Endothelial cell of umbilical vein (primary cell): ENCODE measurements at regions not wholly inside any gene's neighbourhood (a gene's known extent, or its start where the extent isn't known, plus 50 kb on each side); places are given as distances from the start of the nearest gene placed in this dataset.

Source experiments
- BruUV-seq: library from RNA; stranded (reverse); fragments of 400-500 nt; replicated peaks from 2 replicates; lab custom pipeline; 2021; lab: Mats Ljungman, UMichigan
- CTCF ChIA-PET: fragments of 300-600, 350-600 bp; sonication (Branson Sonifier 250); formaldehyde crosslinking; loops from one replicate; lab custom pipeline; 2021; ENCODE audit warnings: antibody characterized with exemption, inconsistent platforms; lab: Charles Lee
- POLR2A ChIA-PET: fragments of 300-600, 350-600 bp; sonication (Branson Sonifier 250); formaldehyde crosslinking; loops from one replicate; lab custom pipeline; 2021; ENCODE audit warnings: antibody characterized with exemption, inconsistent platforms; lab: Charles Lee
- DNase-seq: peaks from one replicate; pipeline ENCODE4 v3.0.0-alpha.2; 2011; ENCODE audit warnings: low read depth, low spot score
- FAIRE-seq: peaks from 2 replicates; lab custom pipeline; 2011; peaks lifted over from hg19 to GRCh38; lab: Jason Lieb, UNC
- H2AFZ ChIP-seq: 2 replicates; pipeline ENCODE4 v1.6.0; 2012; ENCODE audit warnings: low read depth, low read length, control low read depth, inconsistent platforms
- H3K27ac ChIP-seq: 2 replicates; pipeline ENCODE4 v1.5.1; 2011; ENCODE audit warnings: low read depth, mild to moderate bottlenecking, control low read depth, low read length, moderate library complexity; ENCODE audit not compliant: insufficient read depth
- H3K27me3 ChIP-seq, 2 experiments: 2 replicates each; pipeline versions ENCODE4 v1.6.0 to v1.6.1; 2011; ENCODE audit warnings: low read length in 2 of 2, mixed read lengths in 1 of 2; ENCODE audit not compliant: control insufficient read depth in 2 of 2, insufficient read depth in 2 of 2
- H3K36me3 ChIP-seq, 2 experiments: 2 replicates in 1 of 2; 3 replicates in 1 of 2; pipeline ENCODE4 v1.5.1; 2011; ENCODE audit warnings: low read length in 2 of 2, mild to moderate bottlenecking in 1 of 2, moderate library complexity in 1 of 2; ENCODE audit not compliant: control insufficient read depth in 2 of 2, insufficient read depth in 2 of 2; ENCODE audit errors: extremely low read depth in 1 of 2
- H3K4me1 ChIP-seq: 3 replicates; pipeline ENCODE4 v1.5.1; 2011; ENCODE audit warnings: mild to moderate bottlenecking, low read length; ENCODE audit not compliant: control insufficient read depth, insufficient read depth; ENCODE audit errors: extremely low read depth
- H3K4me2 ChIP-seq: 2 replicates; pipeline ENCODE4 v1.6.1; 2011; ENCODE audit warnings: low read length, control low read depth, mixed read lengths; ENCODE audit not compliant: insufficient read depth
- H3K4me3 ChIP-seq, 3 experiments: fragments of 200-600 bp in 1 of 3; sonication (generic), shearing (Covaris generic) in 1 of 3; replicated peaks in 1 of 3; 2 replicates each; pipeline ENCODE4 v1.5.1; 2011 to 2016; ENCODE audit warnings: control low read depth in 3 of 3, low read length in 3 of 3, mild to moderate bottlenecking in 2 of 3, inconsistent platforms in 1 of 3, low read depth in 1 of 3, moderate library complexity in 1 of 3; ENCODE audit not compliant: insufficient read depth in 1 of 3
- H3K79me2 ChIP-seq: 2 replicates; pipeline ENCODE4 v1.6.0; 2012; ENCODE audit warnings: low read length, inconsistent platforms; ENCODE audit not compliant: control insufficient read depth, insufficient read depth
- H3K9ac ChIP-seq: replicated peaks from 2 replicates; pipeline ENCODE3; 2011; ENCODE audit warnings: low read length, control low read depth; ENCODE audit not compliant: insufficient read depth; ENCODE audit errors: extremely low read depth
- H3K9me1 ChIP-seq: replicated peaks from 3 replicates; pipeline ENCODE4 v1.6.0; 2011; ENCODE audit warnings: mild to moderate bottlenecking, low read length; ENCODE audit not compliant: control insufficient read depth, insufficient read depth; ENCODE audit errors: extremely low read depth
- H3K9me3 ChIP-seq: replicated peaks from 2 replicates; pipeline ENCODE4 v1.5.1; 2012; ENCODE audit warnings: low read length, inconsistent platforms; ENCODE audit not compliant: control insufficient read depth, insufficient read depth
- H4K20me1 ChIP-seq: replicated peaks from 2 replicates; pipeline ENCODE3; 2011; ENCODE audit warnings: mild to moderate bottlenecking, low read length; ENCODE audit not compliant: control insufficient read depth, insufficient read depth; ENCODE audit errors: extremely low read depth
- CTCF ChIP-seq, 2 donors: IDR thresholded peaks; 1 replicate in 1 of 2; 2 replicates in 1 of 2; pipeline ENCODE4 v1.5.1; 2011; ENCODE audit warnings: low read length in 2 of 2, mild to moderate bottlenecking in 2 of 2, moderate library complexity in 2 of 2, control low read depth in 1 of 2, inconsistent platforms in 1 of 2, low read depth in 1 of 2; ENCODE audit not compliant: insufficient read depth in 1 of 2; ENCODE audit errors: extremely low read depth in 1 of 2
- EZH2 ChIP-seq: IDR thresholded peaks from 2 replicates; pipeline ENCODE4 v1.6.1; 2012; ENCODE audit warnings: borderline replicate concordance, low read depth, mild to moderate bottlenecking, moderate library complexity, low read length, inconsistent platforms; ENCODE audit not compliant: severe bottlenecking
- FOS ChIP-seq: IDR thresholded peaks from 2 replicates; pipeline ENCODE4 v1.6.1; 2011; ENCODE audit warnings: mild to moderate bottlenecking, low read length, moderate library complexity, borderline replicate concordance; ENCODE audit not compliant: insufficient read depth
- GATA2 ChIP-seq: IDR thresholded peaks from 2 replicates; pipeline ENCODE4 v1.7.0; 2011; ENCODE audit warnings: low read depth, mild to moderate bottlenecking, moderate library complexity, mixed read lengths, low read length; ENCODE audit not compliant: insufficient read length, insufficient read depth
- JUN ChIP-seq: IDR thresholded peaks from 2 replicates; pipeline ENCODE4 v1.6.1; 2011; ENCODE audit warnings: borderline replicate concordance, low read depth; ENCODE audit not compliant: insufficient read length, insufficient read depth
- MAX ChIP-seq: IDR thresholded peaks from 2 replicates; pipeline ENCODE4 v1.6.1; 2011; ENCODE audit not compliant: insufficient read depth, insufficient read length
- MYC ChIP-seq: IDR thresholded peaks from one replicate; pipeline ENCODE4 v1.6.1; 2011; ENCODE audit warnings: mild to moderate bottlenecking, low read depth, low read length
- POLR2A ChIP-seq: IDR thresholded peaks from 2 replicates; pipeline ENCODE4 v1.6.1; 2012; ENCODE audit warnings: low read depth, mild to moderate bottlenecking, control low read depth, low read length
- POLR2AphosphoS5 ChIP-seq: IDR thresholded peaks from 2 replicates; pipeline ENCODE4 v1.6.1; 2012; ENCODE audit warnings: low read depth, mild to moderate bottlenecking, control low read depth, low read length, moderate library complexity; ENCODE audit not compliant: insufficient read depth
- dilution Hi-C: fragments of 300-500 bp; cut with MboI; formaldehyde crosslinking; loops from one replicate; pipeline ENCODE4 v1.15.0; 2019; ENCODE audit warnings: low sequenced_read_pairs; ENCODE audit not compliant: extremely low pct_ligation_motif_present
- intact Hi-C: fragments of 100-400 bp; cut with micrococcal nuclease; formaldehyde crosslinking; loops from one replicate; pipeline ENCODE4 v1.10.0; 2022

DNA sequence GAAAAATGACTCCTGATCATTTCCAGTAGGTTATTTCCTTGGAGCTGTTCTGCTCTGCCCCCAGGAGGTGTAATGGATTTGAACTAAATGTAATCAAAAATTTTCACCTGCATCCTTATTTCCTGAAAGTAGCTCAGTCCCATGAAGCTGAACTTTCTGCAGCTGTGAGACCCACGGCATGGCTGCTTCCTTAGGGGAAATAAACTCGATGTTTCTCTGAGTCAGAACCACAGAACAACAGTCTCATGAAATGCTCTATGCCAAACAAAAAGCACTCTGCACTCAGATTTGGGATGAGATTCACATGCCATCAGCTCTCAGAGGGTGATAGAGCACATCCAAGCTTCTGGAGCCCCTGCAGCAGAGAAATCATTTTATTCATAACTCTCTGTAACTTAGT, 224.1 kb upstream of the PLEKHG7 start:
- no peak overlapping the region for H2AFZ ChIP-seq
- no peaks in the 10 kb centered on the region for H3K9me3 ChIP-seq
- H3K9ac ChIP-seq = no peak overlapping the region
- H4K20me1 ChIP-seq = no peaks in the 10 kb centered on the region
- no peak overlapping the region for H3K4me3 ChIP-seq
- no peaks in the 10 kb centered on the region for H3K79me2 ChIP-seq
- H3K27ac ChIP-seq = no peak overlapping the region
- H3K9me1 ChIP-seq = no peaks in the 10 kb centered on the region
- H3K4me2 ChIP-seq = no peak overlapping the region
- BruUV-seq = no TSS peak
- peak; percentile 88 for DNase-seq
- ChIA-PET POLR2A (interaction anchor here (1.2 kb wide), 1 partner anchor 333 kb away, joined by 5 read pairs; the partner anchor contains the start of gene BTG1), CTCF (no interaction called here)
- TF ChIP-seq EZH2 = no peak
- no peak for TF ChIP-seq POLR2AphosphoS5
- peak; percentile 4 for TF ChIP-seq FOS
- peak; percentile 79 for FAIRE-seq
- intact Hi-C loops (no loop called here), dilution Hi-C loops (no loop called here)
- H3K36me3 ChIP-seq = no peaks in the 10 kb centered on the region
- peaks cover 3% of the 10 kb centered on the region for H3K4me1 ChIP-seq
- peaks cover 0 to 4% of the 10 kb centered on the region in 2 experiments for H3K27me3 ChIP-seq

GRCh38 chr12:92476844-92477243, 225.9 kb upstream of the PLEKHG7 start:
- no TSS peak for BruUV-seq
- POLR2A ChIA-PET = no interaction called here
- CTCF ChIA-PET = no interaction called here

More at GRCh38 chr12:92476844-92477243, 225.9 kb upstream of the PLEKHG7 start:
- no peak for FAIRE-seq
- H3K27me3 ChIP-seq = peaks cover 0 to 4% of the 10 kb centered on the region in 2 experiments
- no peak overlapping the region for H3K4me3 ChIP-seq
- dilution Hi-C loops (no loop called here), intact Hi-C loops (no loop called here)
- H3K36me3 ChIP-seq = no peaks in the 10 kb centered on the region
- H3K79me2 ChIP-seq = no peaks in the 10 kb centered on the region
- no peaks in the 10 kb centered on the region for H4K20me1 ChIP-seq
- H3K9ac ChIP-seq = no peak overlapping the region
- peaks cover 3% of the 10 kb centered on the region for H3K4me1 ChIP-seq
- H3K9me1 ChIP-seq = no peaks in the 10 kb centered on the region
- H3K4me2 ChIP-seq = no peak overlapping the region
- no peak overlapping the region for H2AFZ ChIP-seq
- DNase-seq = no peak
- no peak overlapping the region for H3K27ac ChIP-seq
- no peaks in the 10 kb centered on the region for H3K9me3 ChIP-seq
- no peak for TF ChIP-seq FOS
- no peak for TF ChIP-seq POLR2AphosphoS5
- no peak for TF ChIP-seq GATA2
- no peak for TF ChIP-seq CTCF (IDR thresholded peaks at IDR 0.05; ENCODE audit: extremely low read depth in 1 of 2, insufficient read depth in 1 of 2, low read depth in 1 of 2, low read length in 2 of 2)
- TF ChIP-seq EZH2 = no peak
- no peak for TF ChIP-seq JUN
- no peak for TF ChIP-seq POLR2A
- no peak for TF ChIP-seq MYC
- TF ChIP-seq MAX = no peak
